ENCODE measurements at regions not wholly inside any gene's neighbourhood (a gene's known extent, or its start where the extent isn't known, plus 50 kb on each side); places are given as distances from the start of the nearest gene placed in this dataset.

- DNase-seq = no peak
Observed at GRCh38 chr10:88060762-88061161, 197.3 kb downstream of the PTEN start.

DNA sequence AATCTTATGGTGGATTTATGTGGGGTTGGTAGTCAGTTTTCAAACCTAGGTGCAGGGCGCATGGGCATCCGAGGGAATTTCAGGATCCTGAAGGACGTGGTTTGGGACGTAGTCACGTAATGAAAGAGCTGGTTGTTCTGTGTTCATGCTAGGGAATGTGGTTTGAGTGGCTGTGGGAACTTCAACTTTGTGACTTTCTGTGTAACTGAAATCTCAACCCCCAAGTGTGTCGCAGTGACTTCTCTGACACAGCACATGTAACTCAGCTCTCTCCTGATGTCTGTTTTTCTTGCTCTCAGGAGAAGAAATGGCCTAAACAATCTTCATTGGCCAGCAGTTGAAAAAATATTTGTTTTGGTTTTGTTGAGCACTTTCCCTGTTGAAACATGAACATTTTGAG is 199.0 kb downstream of the PTEN start:
- DNase-seq = no peak

GRCh38 chr10:88062798-88063472 is 199.5 kb downstream of the PTEN start:
- DNase-seq = no peak

DNA sequence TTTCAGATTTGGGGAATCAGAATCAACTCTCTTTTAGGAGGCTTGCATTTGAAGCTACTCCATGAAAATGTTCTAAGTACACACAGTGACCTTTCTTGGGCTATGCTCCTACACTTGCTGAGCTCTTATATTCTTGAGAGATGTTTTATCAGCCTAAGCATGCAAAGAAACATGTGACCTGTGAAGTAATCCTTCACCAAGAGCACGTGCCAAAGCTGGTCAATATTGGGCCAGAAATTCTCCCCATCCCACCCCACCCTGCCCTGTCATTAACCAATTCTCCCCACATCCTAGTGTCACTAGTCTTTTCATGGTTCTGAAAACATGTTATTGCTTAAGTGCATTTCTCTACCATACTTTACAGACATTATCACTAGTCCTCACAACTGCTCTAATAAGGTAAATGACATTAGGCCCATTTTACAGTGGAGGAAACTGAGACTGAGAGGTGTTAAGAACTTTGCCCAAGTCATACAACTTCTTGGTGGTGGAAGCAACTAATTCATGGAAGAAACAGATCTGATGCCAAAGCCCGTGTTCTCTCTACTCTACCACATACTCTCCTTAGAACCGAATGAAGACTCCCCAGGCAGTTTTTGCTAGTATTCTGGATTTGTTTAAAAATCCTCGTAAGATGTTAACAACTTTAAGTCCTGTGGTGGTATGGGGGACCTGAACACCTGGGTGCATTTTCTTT is 200.6 kb downstream of the PTEN start:
- DNase-seq = no peak

DNA sequence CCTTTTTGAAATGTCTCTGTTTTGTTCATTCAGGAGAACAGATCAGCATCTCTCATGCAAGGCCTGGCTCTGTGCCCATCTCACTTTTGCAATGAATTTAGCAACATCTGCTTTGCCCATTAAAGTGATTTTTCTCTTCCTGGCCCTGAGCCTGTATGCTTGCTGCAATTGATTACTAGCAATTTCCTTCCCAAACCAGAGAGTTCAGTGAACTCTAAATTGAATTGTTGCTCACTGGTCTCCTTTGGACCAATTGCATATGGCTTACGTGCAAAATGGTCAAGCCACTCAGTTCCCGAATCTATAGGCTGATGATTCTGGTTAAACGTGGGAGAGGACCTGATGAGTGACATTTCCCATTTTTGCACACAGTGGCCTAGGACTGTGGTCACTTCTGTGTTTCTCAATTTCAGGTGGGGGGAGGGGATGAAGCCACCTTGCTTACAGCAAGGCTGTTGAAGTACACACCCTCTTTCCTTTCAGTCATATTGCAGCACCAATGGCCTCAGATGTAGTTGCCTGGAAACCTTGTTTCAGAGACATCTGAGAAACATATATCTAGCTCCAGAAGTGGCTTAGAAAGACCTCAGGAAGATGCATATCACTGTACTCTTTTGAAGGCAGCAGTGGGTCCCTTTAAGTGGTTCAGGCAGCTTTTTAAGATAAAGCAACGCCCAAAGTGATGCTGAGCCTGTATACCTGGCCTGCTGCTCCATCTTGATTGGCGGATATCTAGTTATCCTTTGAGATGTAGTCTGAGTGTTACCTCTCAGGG is 201.4 kb downstream of the PTEN start:
- DNase-seq = no peak

- DNase-seq = no peak
Observed at GRCh38 chr10:88065383-88066049, 202.1 kb downstream of the PTEN start.

- DNase-seq = no peak
Observed at GRCh38 chr10:88066319-88066718, 202.9 kb downstream of the PTEN start.

- DNase-seq = no peak
Observed at GRCh38 chr10:88066876-88067275, 203.5 kb downstream of the PTEN start.

GRCh38 chr10:88067737-88068136 is 204.3 kb downstream of the PTEN start:
- no peak for DNase-seq

DNA sequence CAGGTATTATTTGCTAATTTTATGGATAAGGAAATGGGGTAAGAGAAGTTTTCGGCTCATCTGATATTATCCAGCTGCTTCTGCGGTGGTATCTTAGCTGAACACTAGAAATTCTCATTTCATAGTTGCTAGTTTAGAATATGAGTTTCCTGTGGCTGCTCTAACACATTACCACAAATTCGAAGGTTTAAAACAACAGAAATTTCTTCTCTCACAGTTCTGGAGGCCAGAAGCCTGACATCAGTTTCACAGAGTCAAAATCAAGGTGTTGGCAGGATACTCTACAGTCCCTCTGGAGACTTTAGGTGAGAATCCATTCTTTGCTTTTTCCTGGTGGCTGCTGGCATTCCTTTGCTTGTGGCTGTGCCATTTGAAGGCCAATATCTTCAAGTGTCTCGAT is 205.9 kb downstream of the PTEN start:
- no peak for DNase-seq

DNA sequence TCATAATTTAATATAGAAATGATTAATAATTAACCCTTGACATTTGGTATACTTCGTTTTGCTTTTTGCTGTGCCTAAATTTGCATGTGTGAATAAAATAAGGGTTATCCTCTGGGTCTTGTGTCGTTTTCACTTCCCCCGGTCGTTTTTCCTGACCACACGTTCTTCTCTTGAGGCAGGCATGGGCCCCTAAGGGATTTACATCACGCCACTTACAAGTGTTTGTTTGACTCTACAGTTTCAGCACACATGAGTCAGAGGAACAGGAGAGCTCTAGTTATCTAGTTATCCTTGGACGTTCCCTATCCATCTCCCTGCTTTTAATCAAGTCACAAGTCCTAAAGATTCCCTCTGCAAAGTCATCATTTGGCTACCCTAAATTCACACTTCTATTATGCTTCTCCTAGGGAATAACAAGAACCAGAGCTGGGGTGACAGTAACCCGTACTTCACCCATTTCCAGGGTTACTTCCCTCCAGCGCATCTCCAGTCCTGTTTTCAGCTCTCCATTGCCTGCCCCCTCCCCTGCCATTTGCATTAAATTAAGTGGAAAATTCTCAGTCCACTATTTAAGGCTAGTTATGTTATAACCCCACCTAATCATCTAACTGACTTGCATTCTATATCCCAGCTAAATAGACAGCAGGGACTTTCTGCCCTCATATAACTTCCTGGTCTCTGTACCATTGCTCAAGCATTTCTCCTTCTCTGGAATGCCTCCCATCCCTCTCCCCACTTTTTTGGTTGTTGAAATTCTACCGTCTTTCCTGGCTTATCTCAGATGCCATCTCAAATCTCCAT is 206.9 kb downstream of the PTEN start:
- no peak for DNase-seq

- no peak for DNase-seq
Observed at GRCh38 chr10:88071879-88072278, 208.5 kb downstream of the PTEN start.

- no peak for DNase-seq
Observed at GRCh38 chr10:88073682-88074081, 210.3 kb downstream of the PTEN start.

DNA sequence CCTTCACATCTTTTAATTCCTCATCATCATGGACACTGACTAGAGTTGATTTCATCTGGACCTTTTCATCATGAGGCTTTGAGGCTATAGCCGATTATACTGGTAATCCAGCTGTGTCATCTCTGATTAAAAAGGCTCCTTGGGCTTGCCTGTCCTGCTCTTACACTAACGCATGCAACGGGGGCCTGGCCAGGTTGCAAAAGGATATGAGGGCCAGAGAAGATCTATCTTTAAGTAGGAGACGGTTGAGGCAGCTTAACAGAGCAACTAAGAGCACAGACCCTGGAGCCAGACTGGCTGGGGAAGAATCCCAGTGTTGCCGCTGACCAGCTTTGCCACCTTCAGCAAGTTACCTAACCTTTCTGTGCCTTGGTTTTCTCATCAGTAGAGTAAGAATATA is 211.5 kb downstream of the PTEN start:
- DNase-seq = no peak

GRCh38 chr10:88076027-88076880 is 212.8 kb downstream of the PTEN start:
- DNase-seq = no peak

GRCh38 chr10:88077977-88078376 is 214.6 kb downstream of the PTEN start:
- no peak for DNase-seq

DNA sequence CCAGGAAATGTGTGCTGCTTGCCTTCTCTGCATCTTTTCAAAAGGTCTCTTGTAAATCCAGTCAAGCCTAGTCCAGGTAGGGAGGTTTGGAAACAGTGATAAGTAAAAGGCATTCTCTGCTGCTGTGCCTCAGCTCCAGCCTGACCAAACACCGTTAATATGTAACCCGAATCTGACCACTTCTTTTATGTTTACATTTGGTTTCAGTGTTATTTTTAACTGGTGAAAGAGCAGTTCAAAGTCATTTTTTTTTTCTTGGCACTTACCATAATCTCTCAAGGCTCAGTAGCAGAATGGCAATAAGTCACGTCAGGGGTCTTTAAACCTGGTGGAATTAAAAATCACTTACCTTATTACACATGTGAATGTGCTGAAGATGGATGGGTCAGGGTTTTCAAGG is 216.8 kb downstream of the PTEN start:
- DNase-seq = no peak

DNA sequence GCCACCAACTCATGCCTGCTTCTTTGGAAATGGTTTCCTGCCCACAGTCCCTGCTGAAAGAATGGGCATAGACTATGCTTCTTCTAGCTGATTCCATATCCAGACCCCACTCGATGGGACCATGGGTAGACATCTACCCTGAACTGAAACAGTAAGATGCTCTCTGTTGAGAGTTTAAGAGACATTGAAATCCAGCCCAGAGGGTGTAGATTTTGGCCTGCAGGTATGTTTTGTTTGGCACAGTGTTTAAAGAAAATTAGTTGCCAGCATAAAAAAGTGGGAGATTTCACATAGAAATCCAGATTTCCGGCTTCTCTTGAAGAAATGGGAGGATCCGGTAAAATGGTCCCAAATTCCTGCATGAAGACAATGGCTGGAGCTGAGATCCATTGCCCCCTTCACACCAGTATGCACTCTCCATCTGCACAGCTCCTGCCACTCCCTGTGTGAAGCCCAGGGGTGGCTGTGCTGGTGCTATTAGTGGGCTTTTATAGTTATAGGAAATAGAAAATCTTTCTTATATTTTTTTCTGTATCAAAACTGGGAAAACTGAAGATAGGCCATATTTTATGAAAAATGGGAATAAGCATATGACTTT is 218.1 kb downstream of the PTEN start:
- no peak for DNase-seq

GRCh38 chr10:88082391-88082790 is 219.0 kb downstream of the PTEN start:
- DNase-seq = no peak

DNA sequence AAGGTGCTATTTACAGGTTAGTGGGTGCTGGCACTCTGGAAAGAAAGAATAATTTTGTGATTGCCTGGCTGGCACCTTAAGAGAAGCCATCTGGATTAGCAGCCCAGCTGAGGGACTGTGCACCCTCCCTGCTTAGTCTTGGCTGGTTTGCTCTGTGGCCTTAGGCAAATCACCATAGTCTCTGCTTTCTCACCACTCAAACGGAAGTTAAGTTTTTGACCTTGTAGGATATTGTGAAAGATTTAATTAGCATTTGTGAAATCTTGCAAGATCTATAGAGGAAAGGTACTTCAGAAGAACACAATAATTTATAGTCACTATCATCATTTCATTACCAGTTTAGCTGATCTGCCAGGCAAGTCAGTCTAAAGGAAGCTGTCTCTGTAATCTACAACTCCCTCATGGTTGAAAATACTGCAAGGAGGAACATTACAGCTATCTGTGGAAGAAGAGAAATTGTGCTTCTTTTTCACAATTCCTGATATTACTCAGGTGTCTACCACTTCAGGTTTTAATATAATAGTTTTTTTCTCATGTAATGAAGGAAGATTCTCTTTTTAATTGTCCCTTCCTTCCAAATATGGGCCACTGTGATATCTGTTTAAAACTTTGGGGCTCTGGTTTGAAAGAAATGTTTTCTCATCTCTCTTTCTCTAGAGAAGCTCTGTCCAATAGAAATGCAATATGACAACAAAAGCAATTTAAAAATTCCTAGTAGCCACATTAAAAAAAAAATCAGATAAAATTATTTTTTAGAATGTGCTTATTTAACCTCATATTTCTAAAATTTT is 219.6 kb downstream of the PTEN start:
- DNase-seq = no peak

Data from NCI-H2107 (cell line).